Activated CD8-positive, alpha-beta memory T cell treated with anti-CD3 and anti-CD28 coated beads, Interleukin-2, amount 50 U/mL, for 24 hours (primary cell): ENCODE measurements at regions not wholly inside any gene's neighbourhood (a gene's known extent, or its start where the extent isn't known, plus 50 kb on each side); places are given as distances from the start of the nearest gene placed in this dataset.

Experiments used
- DNase-seq: peaks from one replicate; pipeline ENCODE4 v3.0.0-alpha.2; 2020; ENCODE audit errors: extremely low read depth

- no peak for DNase-seq
Observed at GRCh38 chr5:38207343-38207742, 51.0 kb upstream of the EGFLAM start.

- no peak for DNase-seq
Observed at GRCh38 chr5:38202741-38203140, 55.6 kb upstream of the EGFLAM start.

GRCh38 chr5:38200872-38201557, 57.3 kb upstream of the EGFLAM start:
- no peak for DNase-seq

- no peak for DNase-seq
Observed at GRCh38 chr5:38197118-38197517, 61.2 kb upstream of the EGFLAM start.

- peak; percentile 10 for DNase-seq
Observed at GRCh38 chr5:38193015-38193581, 65.3 kb upstream of the EGFLAM start.

GRCh38 chr5:38191693-38192092, 66.7 kb upstream of the EGFLAM start:
- DNase-seq, result no peak

- no peak for DNase-seq
Observed at GRCh38 chr5:38190111-38190510, 68.2 kb upstream of the EGFLAM start.

GRCh38 chr5:38189081-38189504, 69.3 kb upstream of the EGFLAM start:
- no peak for DNase-seq

- DNase-seq, result no peak
Observed at GRCh38 chr5:38188591-38188990, 69.8 kb upstream of the EGFLAM start.

- DNase-seq, result no peak
Observed at GRCh38 chr5:38187532-38187931, 70.8 kb upstream of the EGFLAM start.

- no peak for DNase-seq
Observed at GRCh38 chr5:38184627-38185026, 73.7 kb upstream of the EGFLAM start.

- no peak for DNase-seq
Observed at GRCh38 chr5:38182991-38183390, 75.4 kb upstream of the EGFLAM start.

- DNase-seq, result no peak
Observed at GRCh38 chr5:38168029-38168428, 90.3 kb upstream of the EGFLAM start.

- no peak for DNase-seq
Observed at GRCh38 chr5:38167562-38167996, 90.8 kb upstream of the EGFLAM start.

GRCh38 chr5:38166832-38167231, 91.5 kb upstream of the EGFLAM start:
- DNase-seq, result no peak

- DNase-seq, result no peak
Observed at GRCh38 chr5:38165435-38165834, 92.9 kb upstream of the EGFLAM start.

- no peak for DNase-seq
Observed at GRCh38 chr5:38164776-38165399, 93.5 kb upstream of the EGFLAM start.

GRCh38 chr5:38163636-38164237, 94.6 kb upstream of the EGFLAM start:
- DNase-seq, result no peak

GRCh38 chr5:38162625-38163024, 95.7 kb upstream of the EGFLAM start:
- DNase-seq, result no peak

- no peak for DNase-seq
Observed at GRCh38 chr5:38157024-38157423, 101.3 kb upstream of the EGFLAM start.

GRCh38 chr5:38154615-38155204, 103.6 kb upstream of the EGFLAM start:
- DNase-seq, result no peak

GRCh38 chr5:38151878-38152277, 106.5 kb upstream of the EGFLAM start:
- no peak for DNase-seq

- no peak for DNase-seq
Observed at GRCh38 chr5:38149815-38150195, 108.6 kb upstream of the EGFLAM start.
